Nephron (organoid): ENCODE measurements at regions not wholly inside any gene's neighbourhood (a gene's known extent, or its start where the extent isn't known, plus 50 kb on each side); places are given as distances from the start of the nearest gene placed in this dataset.
A peak's percentile ranks its signal among the peaks of the same experiment; 100 is the strongest.

Experiments
- H3K27ac Mint-ChIP-seq, 3 experiments: 2 replicates each; pipeline ENCODE4 v1.8.0; 2020; ENCODE audit warnings: mixed read lengths in 3 of 3, mild to moderate bottlenecking in 2 of 3, moderate library complexity in 1 of 3
- H3K27me3 Mint-ChIP-seq: 2 replicates; pipeline ENCODE4 v1.8.0; 2021; ENCODE audit warnings: low read depth, mild to moderate bottlenecking, moderate library complexity, mixed read lengths
- H3K36me3 Mint-ChIP-seq: 2 replicates; pipeline ENCODE4 v1.8.0; 2020; ENCODE audit warnings: low read depth, mixed read lengths
- H3K4me1 Mint-ChIP-seq: 2 replicates; pipeline ENCODE4 v1.8.0; 2020; ENCODE audit warnings: mixed read lengths
- H3K4me3 Mint-ChIP-seq, 3 experiments: 2 replicates each; pipeline ENCODE4 v1.8.0; 2020; ENCODE audit warnings: mild to moderate bottlenecking in 3 of 3, mixed read lengths in 3 of 3, moderate library complexity in 2 of 3
- H3K9me3 Mint-ChIP-seq: 2 replicates; pipeline ENCODE4 v1.8.0; 2020; ENCODE audit warnings: mixed read lengths
- CTCF ChIP-seq, 3 experiments: fragments of 200-600 bp; sonication (generic); IDR thresholded peaks; one replicate each; pipeline ENCODE4 v1.5.0; 2021; ENCODE audit warnings: antibody characterized with exemption in 3 of 3; ENCODE audit not compliant: unreplicated experiment in 3 of 3

DNA sequence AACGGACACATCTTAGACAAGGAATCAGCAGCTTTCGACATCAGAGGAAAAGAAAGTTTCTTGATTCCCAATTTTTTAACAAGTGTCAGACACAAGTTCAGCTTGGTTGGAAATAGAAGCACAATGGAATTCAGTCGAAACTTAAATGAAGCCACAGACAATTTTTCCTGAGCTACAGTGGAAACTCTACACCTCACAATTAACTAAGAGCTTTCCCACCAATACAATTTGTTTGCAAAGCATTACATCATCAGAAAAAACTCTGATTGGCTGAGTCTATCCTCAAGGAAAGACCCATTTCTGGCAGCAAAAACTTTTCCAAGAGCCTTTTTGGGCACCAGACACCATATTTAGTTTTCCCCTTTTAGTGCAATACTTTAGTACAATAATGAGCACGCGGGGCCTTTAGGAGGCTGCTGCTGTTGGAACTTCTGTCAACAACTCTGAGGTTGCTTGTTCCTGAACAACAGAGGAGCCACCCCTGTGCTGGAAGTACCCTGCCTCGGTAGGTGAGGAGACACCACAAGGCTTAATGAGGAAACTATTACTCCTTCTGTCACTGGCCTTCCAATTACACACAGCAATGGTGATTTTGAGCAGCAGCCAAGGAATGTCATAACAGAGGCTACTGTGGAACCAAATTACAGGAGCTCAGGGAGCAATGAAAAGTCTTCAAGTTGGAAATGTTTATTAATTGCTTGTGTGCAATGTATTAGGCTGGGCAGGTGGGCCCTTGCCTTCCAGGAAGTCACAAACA, 61.9 kb upstream of the BARX2 start:
- Mint-ChIP-seq H3K27ac (peak overlapping the region in 1 of 3 experiments; percentile 0), H3K9me3 (peaks cover 9% of the 10 kb centered on the region), H3K36me3 (no peaks in the 10 kb centered on the region), H3K27me3 (peaks cover 11% of the 10 kb centered on the region), H3K4me1 (peaks cover 34% of the 10 kb centered on the region), H3K4me3 (peak overlapping the region in 1 of 3 experiments; percentile 35)
- TF ChIP-seq CTCF (IDR thresholded peaks at IDR 0.05; ENCODE audit: unreplicated experiment in 3 of 3) = no peak

DNA sequence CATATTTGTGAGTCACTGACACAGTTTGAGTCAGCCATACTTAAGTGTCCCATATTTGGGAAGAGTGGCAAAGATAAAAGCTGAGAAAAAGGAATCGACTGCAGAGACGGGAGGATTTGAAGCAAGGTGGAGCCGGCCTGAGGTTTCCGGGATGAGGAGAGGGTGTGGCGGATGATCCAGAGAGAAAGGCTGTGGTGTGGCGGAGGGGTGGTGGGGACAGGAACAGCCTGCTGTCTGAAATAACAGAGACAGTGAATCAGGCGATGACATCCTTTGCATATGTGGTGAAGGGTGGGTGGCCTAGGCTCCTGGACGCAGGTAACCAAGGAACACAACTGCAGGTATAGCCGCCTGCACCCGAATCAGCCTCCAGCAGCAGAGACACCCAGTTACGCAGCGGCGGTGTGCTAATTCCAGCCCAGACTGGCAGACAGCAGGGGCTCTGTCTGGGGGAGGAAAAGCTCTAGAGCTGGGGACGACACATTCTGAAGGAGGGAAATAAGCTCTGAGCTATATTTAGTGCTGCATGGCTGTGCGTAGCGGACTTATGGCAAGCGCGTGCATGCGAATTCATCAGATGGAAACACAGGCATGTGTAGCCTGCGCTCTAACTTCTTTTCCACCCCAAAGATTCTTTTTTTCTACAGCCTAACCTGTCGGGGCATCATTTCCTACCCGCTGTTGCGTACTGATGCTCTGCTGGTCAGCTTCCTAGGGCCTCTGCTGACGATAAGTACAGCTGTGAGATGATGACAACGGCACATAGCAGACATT, 62.7 kb upstream of the BARX2 start:
- H3K27ac Mint-ChIP-seq = peak overlapping the region in 2 of 3 experiments; percentile 0 to 10
- peaks cover 9% of the 10 kb centered on the region for H3K9me3 Mint-ChIP-seq
- peaks cover 34% of the 10 kb centered on the region for H3K4me1 Mint-ChIP-seq
- H3K27me3 Mint-ChIP-seq = peaks cover 11% of the 10 kb centered on the region
- H3K4me3 Mint-ChIP-seq = peak overlapping the region in 2 of 3 experiments; percentile 35 to 57
- no peaks in the 10 kb centered on the region for H3K36me3 Mint-ChIP-seq
- TF ChIP-seq CTCF (IDR thresholded peaks at IDR 0.05; ENCODE audit: unreplicated experiment in 3 of 3) = no peak

- Mint-ChIP-seq H3K27me3 (peaks cover 9% of the 10 kb centered on the region), H3K4me1 (peaks cover 13% of the 10 kb centered on the region), H3K27ac (no peak overlapping the region), H3K9me3 (peaks cover 9% of the 10 kb centered on the region), H3K4me3 (no peak overlapping the region), H3K36me3 (no peaks in the 10 kb centered on the region)
- TF ChIP-seq CTCF (IDR thresholded peaks at IDR 0.05; ENCODE audit: unreplicated experiment in 3 of 3) = no peak
These were observed 67.3 kb upstream of the BARX2 start for GRCh38 chr11:129308241-129308865.

- no peak for TF ChIP-seq CTCF (IDR thresholded peaks at IDR 0.05; ENCODE audit: unreplicated experiment in 3 of 3)
- no peak overlapping the region for H3K4me3 Mint-ChIP-seq
- H3K9me3 Mint-ChIP-seq = peaks cover 9% of the 10 kb centered on the region
- no peaks in the 10 kb centered on the region for H3K36me3 Mint-ChIP-seq
- peaks cover 2% of the 10 kb centered on the region for H3K4me1 Mint-ChIP-seq
- peaks cover 8% of the 10 kb centered on the region for H3K27me3 Mint-ChIP-seq
- no peak overlapping the region for H3K27ac Mint-ChIP-seq
These were observed 68.5 kb upstream of the BARX2 start for GRCh38 chr11:129307162-129307561.

- H3K4me1 Mint-ChIP-seq = no peaks in the 10 kb centered on the region
- no peaks in the 10 kb centered on the region for H3K36me3 Mint-ChIP-seq
- peaks cover 4% of the 10 kb centered on the region for H3K27me3 Mint-ChIP-seq
- no peak overlapping the region for H3K4me3 Mint-ChIP-seq
- no peak for TF ChIP-seq CTCF (IDR thresholded peaks at IDR 0.05; ENCODE audit: unreplicated experiment in 3 of 3)
- H3K9me3 Mint-ChIP-seq = no peaks in the 10 kb centered on the region
- no peak overlapping the region for H3K27ac Mint-ChIP-seq
These were observed 73.1 kb upstream of the BARX2 start for GRCh38 chr11:129302386-129303101.
